Liver (tissue), 8 donors: ENCODE measurements at regions not wholly inside any gene's neighbourhood (a gene's known extent, or its start where the extent isn't known, plus 50 kb on each side); places are given as distances from the start of the nearest gene placed in this dataset.

Experiments
- DNase-seq: peaks from one replicate; pipeline ENCODE4 v3.0.0-alpha.2; 2017; ENCODE audit warnings: low spot score
- H3K27ac ChIP-seq, 2 donors: one replicate each; pipeline ENCODE4 v1.7.0; 2013; ENCODE audit warnings: inconsistent platforms in 2 of 2, low read length in 2 of 2, control low read depth in 1 of 2, low read depth in 1 of 2, mild to moderate bottlenecking in 1 of 2
- H3K27me3 ChIP-seq, 4 donors: one replicate each; pipeline versions ENCODE4 v1.6.1 to v1.7.0; 2013; ENCODE audit warnings: low read length in 3 of 4, inconsistent platforms in 1 of 4, mild to moderate bottlenecking in 1 of 4, moderate library complexity in 1 of 4; ENCODE audit not compliant: control insufficient read depth in 4 of 4, insufficient read depth in 4 of 4
- H3K36me3 ChIP-seq, 4 donors: one replicate each; pipeline versions ENCODE4 v1.6.1 to v1.7.0; 2013; ENCODE audit warnings: low read length in 3 of 4, mild to moderate bottlenecking in 3 of 4, low read depth in 1 of 4, moderate library complexity in 1 of 4; ENCODE audit not compliant: control insufficient read depth in 4 of 4, insufficient read depth in 3 of 4
- H3K4me1 ChIP-seq, 4 donors: one replicate each; pipeline versions ENCODE4 v1.6.1 to v1.7.0; 2013; ENCODE audit warnings: low read length in 3 of 4, mild to moderate bottlenecking in 3 of 4, moderate library complexity in 1 of 4; ENCODE audit not compliant: control insufficient read depth in 4 of 4, insufficient read depth in 4 of 4
- H3K4me3 ChIP-seq, 3 donors: one replicate each; pipeline versions ENCODE4 v1.6.1 to v1.7.0; 2013; ENCODE audit warnings: low read length in 3 of 3, control low read depth in 1 of 3, low read depth in 1 of 3, mild to moderate bottlenecking in 1 of 3
- H3K9ac ChIP-seq, 2 donors: one replicate each; pipeline ENCODE4 v1.7.0; 2013; ENCODE audit warnings: low read length in 2 of 2, mild to moderate bottlenecking in 2 of 2, moderate library complexity in 2 of 2, control low read depth in 1 of 2, low read depth in 1 of 2
- H3K9me3 ChIP-seq, 4 donors: one replicate each; pipeline versions ENCODE4 v1.6.1 to v1.7.0; 2013; ENCODE audit warnings: low read length in 3 of 4; ENCODE audit not compliant: control insufficient read depth in 4 of 4
- EGR1 ChIP-seq, 2 donors: IDR thresholded peaks; 2 replicates each; pipeline ENCODE4 v1.6.1; 2016 to 2018; ENCODE audit warnings: antibody characterized with exemption in 2 of 2, low read depth in 2 of 2
- FOXA1 ChIP-seq: IDR thresholded peaks from 2 replicates; pipeline ENCODE4 v1.6.1; 2016; ENCODE audit warnings: antibody characterized with exemption
- FOXA2 ChIP-seq: IDR thresholded peaks from 2 replicates; pipeline ENCODE4 v1.6.1; 2016; ENCODE audit warnings: antibody characterized with exemption
- GABPA ChIP-seq, 2 donors: IDR thresholded peaks in 1 of 2; conservative IDR thresholded peaks in 1 of 2; 2 replicates each; pipeline ENCODE4 v1.6.1; 2016; ENCODE audit warnings: antibody characterized with exemption in 2 of 2, mild to moderate bottlenecking in 1 of 2, moderate library complexity in 1 of 2
- HNF4A ChIP-seq, 2 donors: conservative IDR thresholded peaks; 2 replicates each; pipeline ENCODE4 v1.6.1; 2016; ENCODE audit warnings: antibody characterized with exemption in 2 of 2, mild to moderate bottlenecking in 2 of 2
- HNF4G ChIP-seq: IDR thresholded peaks from 2 replicates; pipeline ENCODE4 v1.6.1; 2016; ENCODE audit warnings: antibody characterized with exemption
- JUND ChIP-seq, 2 donors: IDR thresholded peaks; 2 replicates each; pipeline ENCODE4 v1.6.1; 2016; ENCODE audit warnings: antibody characterized with exemption in 2 of 2
- NR2F2 ChIP-seq: IDR thresholded peaks from 2 replicates; pipeline ENCODE4 v1.6.1; 2016; ENCODE audit warnings: antibody characterized with exemption
- RAD21 ChIP-seq, 2 donors: IDR thresholded peaks; 2 replicates each; pipeline ENCODE4 v1.6.1; 2016; ENCODE audit warnings: antibody characterized with exemption in 2 of 2, mild to moderate bottlenecking in 2 of 2
- RXRA ChIP-seq, 2 donors: IDR thresholded peaks; 2 replicates each; pipeline ENCODE4 v1.6.1; 2017 to 2018; ENCODE audit warnings: antibody characterized with exemption in 2 of 2, mild to moderate bottlenecking in 1 of 2
- SP1 ChIP-seq: IDR thresholded peaks from 2 replicates; pipeline ENCODE4 v1.6.1; 2018; ENCODE audit warnings: antibody characterized with exemption, mild to moderate bottlenecking
- YY1 ChIP-seq: IDR thresholded peaks from 2 replicates; pipeline ENCODE4 v1.6.1; 2016; ENCODE audit warnings: antibody characterized with exemption, mild to moderate bottlenecking
- WGBS: extraction: QIAGEN DNeasy Blood & Tissue Kit; methylation state at CpG from one replicate; pipeline ENCODE4 v1.1.7; 2013; 5-methylcytosine and 5-hydroxymethylcytosine counted together
- TF ChIP-seq, protein P1 (sequence below): IDR thresholded peaks from 2 replicates; pipeline ENCODE4 v1.6.1; 2016; ENCODE audit warnings: antibody characterized with exemption
- TF ChIP-seq, protein P2 (sequence below): fragments of 150-350 bp; IDR thresholded peaks from 2 replicates; pipeline ENCODE4 v1.5.1; 2017; ENCODE audit warnings: improper control_type of control experiment, low read depth, low read length; ENCODE audit not compliant: missing input control
- TF ChIP-seq, protein P3 (sequence below): IDR thresholded peaks from 2 replicates; pipeline ENCODE4 v1.6.1; 2016; ENCODE audit warnings: antibody characterized with exemption
- donor health status: healthy.
- donor health status: healthy.
- donor health status: healthy.
- donor health status: healthy.
- donor health status: healthy.

DNA sequence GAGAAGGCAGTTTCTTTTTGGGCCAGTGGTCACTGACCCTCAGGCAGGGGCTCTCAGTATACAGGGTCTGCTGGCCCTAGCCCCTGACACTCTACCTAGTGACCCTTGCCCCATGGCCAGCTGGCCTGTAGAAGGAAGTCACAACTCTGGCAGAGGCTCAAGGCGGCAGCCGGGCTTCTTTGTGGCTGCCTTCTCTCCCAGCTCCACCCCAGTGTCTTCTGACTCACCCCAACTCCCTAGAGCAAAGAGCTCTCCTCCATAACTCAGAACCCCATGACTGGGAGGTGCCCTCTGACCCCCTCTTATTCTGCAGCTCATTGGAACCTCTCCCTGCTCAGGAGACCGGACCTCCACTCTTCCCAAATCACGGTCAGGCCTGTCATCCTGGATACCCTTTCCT lies 358.2 kb downstream of the FGFR2 start:
- Histone ChIP-seq H3K27ac (no peak overlapping the region), H3K27me3 (no peaks in the 10 kb centered on the region), H3K4me1 (no peaks in the 10 kb centered on the region), H3K36me3 (no peaks in the 10 kb centered on the region), H3K4me3 (no peak overlapping the region), H3K9ac (no peak overlapping the region), H3K9me3 (peaks cover 0 to 3% (median 1%) of the 10 kb centered on the region in 4 donors)
- 68% methylated on average over 4 of the region's 4 CpGs for WGBS
- TF ChIP-seq RXRA (IDR thresholded peaks at IDR 0.05) (no peak), FOXA1 (no peak), NR2F2 (no peak)
- DNase-seq = no peak

DNA sequence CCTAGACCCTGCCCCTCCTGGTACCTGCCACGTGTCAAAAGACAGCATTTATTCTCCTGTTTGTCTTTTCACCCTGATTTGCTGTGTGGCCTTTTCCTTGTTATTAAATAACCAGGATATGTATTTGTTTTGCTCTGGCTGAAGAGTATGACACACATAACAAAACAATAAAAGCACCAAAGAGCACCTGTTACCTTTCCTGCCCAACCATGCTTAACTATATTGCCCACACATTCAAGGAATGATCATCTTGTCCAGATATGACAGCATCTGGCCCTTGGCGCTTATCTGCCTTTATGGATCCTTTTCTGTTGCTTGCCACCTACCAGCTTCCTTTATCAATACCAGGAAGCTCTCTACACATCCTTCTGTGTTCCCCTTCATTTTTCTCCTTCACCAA lies 357.7 kb downstream of the FGFR2 start:
- Histone ChIP-seq H3K36me3 (no peaks in the 10 kb centered on the region), H3K4me1 (no peaks in the 10 kb centered on the region), H3K27me3 (no peaks in the 10 kb centered on the region), H3K4me3 (no peak overlapping the region), H3K27ac (no peak overlapping the region), H3K9me3 (peaks cover 0 to 3% (median 1%) of the 10 kb centered on the region in 4 donors), H3K9ac (no peak overlapping the region)
- WGBS = 66% methylated on average over 2 of the region's 2 CpGs
- no peak for DNase-seq
- TF ChIP-seq RAD21 (IDR thresholded peaks at IDR 0.05) (no peak), HNF4G (no peak), YY1 (no peak), FOXA2 (no peak), FOXA1 (no peak), RXRA (IDR thresholded peaks at IDR 0.05) (no peak), GABPA (IDR thresholded peaks at IDR 0.05 in 1 of 2, conservative IDR thresholded peaks at IDR 0.05 in 1 of 2) (no peak)
- TF ChIP-seq, protein P1, sequence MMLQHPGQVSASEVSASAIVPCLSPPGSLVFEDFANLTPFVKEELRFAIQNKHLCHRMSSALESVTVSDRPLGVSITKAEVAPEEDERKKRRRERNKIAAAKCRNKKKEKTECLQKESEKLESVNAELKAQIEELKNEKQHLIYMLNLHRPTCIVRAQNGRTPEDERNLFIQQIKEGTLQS = no peak

DNA sequence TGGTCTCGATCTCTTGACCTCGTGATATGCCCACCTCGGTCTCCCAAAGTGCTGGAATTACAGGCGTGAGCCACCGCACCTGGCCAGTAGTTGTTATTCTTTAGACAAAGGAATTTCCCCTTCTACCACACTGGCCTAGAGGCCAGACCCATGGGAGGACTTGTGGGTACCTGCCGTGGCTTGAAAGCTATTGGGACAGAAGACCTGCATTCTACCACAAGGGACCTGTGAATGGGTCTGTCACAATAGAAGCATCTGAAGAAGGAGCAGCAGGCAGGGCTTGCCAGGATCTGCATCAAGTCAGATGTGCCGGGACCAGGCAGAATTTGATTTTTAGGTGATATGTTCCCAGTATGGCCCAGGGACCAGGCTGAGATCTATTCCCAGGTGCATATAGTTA lies 356.9 kb downstream of the FGFR2 start:
- H3K27ac ChIP-seq = no peak overlapping the region
- H3K9ac ChIP-seq = no peak overlapping the region
- DNase-seq = no peak
- H3K27me3 ChIP-seq = no peaks in the 10 kb centered on the region
- H3K4me3 ChIP-seq = no peak overlapping the region
- H3K4me1 ChIP-seq = no peaks in the 10 kb centered on the region
- no peak for TF ChIP-seq YY1
- TF ChIP-seq, protein P2, sequence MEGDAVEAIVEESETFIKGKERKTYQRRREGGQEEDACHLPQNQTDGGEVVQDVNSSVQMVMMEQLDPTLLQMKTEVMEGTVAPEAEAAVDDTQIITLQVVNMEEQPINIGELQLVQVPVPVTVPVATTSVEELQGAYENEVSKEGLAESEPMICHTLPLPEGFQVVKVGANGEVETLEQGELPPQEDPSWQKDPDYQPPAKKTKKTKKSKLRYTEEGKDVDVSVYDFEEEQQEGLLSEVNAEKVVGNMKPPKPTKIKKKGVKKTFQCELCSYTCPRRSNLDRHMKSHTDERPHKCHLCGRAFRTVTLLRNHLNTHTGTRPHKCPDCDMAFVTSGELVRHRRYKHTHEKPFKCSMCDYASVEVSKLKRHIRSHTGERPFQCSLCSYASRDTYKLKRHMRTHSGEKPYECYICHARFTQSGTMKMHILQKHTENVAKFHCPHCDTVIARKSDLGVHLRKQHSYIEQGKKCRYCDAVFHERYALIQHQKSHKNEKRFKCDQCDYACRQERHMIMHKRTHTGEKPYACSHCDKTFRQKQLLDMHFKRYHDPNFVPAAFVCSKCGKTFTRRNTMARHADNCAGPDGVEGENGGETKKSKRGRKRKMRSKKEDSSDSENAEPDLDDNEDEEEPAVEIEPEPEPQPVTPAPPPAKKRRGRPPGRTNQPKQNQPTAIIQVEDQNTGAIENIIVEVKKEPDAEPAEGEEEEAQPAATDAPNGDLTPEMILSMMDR = no peak
- TF ChIP-seq SP1 = no peak
- TF ChIP-seq, protein P3, sequence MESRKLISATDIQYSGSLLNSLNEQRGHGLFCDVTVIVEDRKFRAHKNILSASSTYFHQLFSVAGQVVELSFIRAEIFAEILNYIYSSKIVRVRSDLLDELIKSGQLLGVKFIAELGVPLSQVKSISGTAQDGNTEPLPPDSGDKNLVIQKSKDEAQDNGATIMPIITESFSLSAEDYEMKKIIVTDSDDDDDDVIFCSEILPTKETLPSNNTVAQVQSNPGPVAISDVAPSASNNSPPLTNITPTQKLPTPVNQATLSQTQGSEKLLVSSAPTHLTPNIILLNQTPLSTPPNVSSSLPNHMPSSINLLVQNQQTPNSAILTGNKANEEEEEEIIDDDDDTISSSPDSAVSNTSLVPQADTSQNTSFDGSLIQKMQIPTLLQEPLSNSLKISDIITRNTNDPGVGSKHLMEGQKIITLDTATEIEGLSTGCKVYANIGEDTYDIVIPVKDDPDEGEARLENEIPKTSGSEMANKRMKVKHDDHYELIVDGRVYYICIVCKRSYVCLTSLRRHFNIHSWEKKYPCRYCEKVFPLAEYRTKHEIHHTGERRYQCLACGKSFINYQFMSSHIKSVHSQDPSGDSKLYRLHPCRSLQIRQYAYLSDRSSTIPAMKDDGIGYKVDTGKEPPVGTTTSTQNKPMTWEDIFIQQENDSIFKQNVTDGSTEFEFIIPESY = no peak
- no peak for TF ChIP-seq JUND (IDR thresholded peaks at IDR 0.05)
- TF ChIP-seq NR2F2 = no peak
- TF ChIP-seq HNF4A (conservative IDR thresholded peaks at IDR 0.05) = no peak
- TF ChIP-seq, protein P1 = no peak
- TF ChIP-seq FOXA1 = no peak
- no peak for TF ChIP-seq EGR1 (IDR thresholded peaks at IDR 0.05; ENCODE audit: low read depth in 2 of 2)
- no peaks in the 10 kb centered on the region for H3K36me3 ChIP-seq
- WGBS = 95% methylated on average over 7 of the region's 7 CpGs
- H3K9me3 ChIP-seq = peaks cover 0 to 3% (median 1%) of the 10 kb centered on the region in 4 donors
